22Rv1 (cell line): ENCODE measurements at regions not wholly inside any gene's neighbourhood (a gene's known extent, or its start where the extent isn't known, plus 50 kb on each side); places are given as distances from the start of the nearest gene placed in this dataset.

Experiments used
- H3K27ac ChIP-seq: fragments of 450-650 bp; 2 replicates; pipeline ENCODE4 v1.5.1; 2017
- CTCF ChIP-seq: fragments of 450-650 bp; IDR thresholded peaks from 2 replicates; pipeline ENCODE4 v1.5.1; 2017; ENCODE audit warnings: mild to moderate bottlenecking
- ZFX ChIP-seq: fragments of 450-650 bp; IDR thresholded peaks from 2 replicates; pipeline ENCODE4 v1.6.1; 2017; ENCODE audit warnings: antibody characterized with exemption, borderline replicate concordance

GRCh38 chr13:89565476-89566100 lies 1781.9 kb upstream of the MIR17HG start:
- TF ChIP-seq ZFX (no peak), CTCF (no peak)
- no peak overlapping the region for H3K27ac ChIP-seq

- no peak for TF ChIP-seq CTCF
- TF ChIP-seq ZFX: no peak
- H3K27ac ChIP-seq: no peak overlapping the region
These were observed 1780.5 kb upstream of the MIR17HG start for GRCh38 chr13:89567025-89567424.

DNA sequence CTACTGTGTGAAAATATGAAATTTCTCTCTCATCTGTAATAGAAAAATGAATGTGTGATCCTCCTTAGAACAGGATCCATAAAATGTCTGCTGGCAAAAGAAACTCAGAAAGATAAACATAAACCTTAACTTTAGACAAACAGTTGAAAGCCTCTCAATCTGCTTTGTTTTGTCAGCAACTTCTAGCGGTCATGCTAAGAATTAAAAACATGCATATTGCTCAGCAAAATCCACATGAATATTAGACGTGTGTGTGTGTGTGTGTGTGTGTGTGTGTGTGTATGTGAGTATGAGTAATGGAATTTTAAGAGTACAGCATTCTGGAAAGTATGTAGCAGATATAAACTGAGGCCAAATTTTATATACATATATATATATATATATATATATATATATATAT lies 1779.2 kb upstream of the MIR17HG start:
- H3K27ac ChIP-seq: no peak overlapping the region
- no peak for TF ChIP-seq CTCF
- TF ChIP-seq ZFX: no peak

- TF ChIP-seq ZFX (no peak), CTCF (no peak)
- H3K27ac ChIP-seq: no peak overlapping the region
These were observed 1778.7 kb upstream of the MIR17HG start for GRCh38 chr13:89568746-89569145.

- TF ChIP-seq CTCF (no peak), ZFX (no peak)
- no peak overlapping the region for H3K27ac ChIP-seq
These were observed 1775.8 kb upstream of the MIR17HG start for GRCh38 chr13:89571676-89572075.

GRCh38 chr13:89574077-89574476 lies 1773.4 kb upstream of the MIR17HG start:
- no peak for TF ChIP-seq CTCF
- no peak for TF ChIP-seq ZFX
- no peak overlapping the region for H3K27ac ChIP-seq

- TF ChIP-seq ZFX (no peak), CTCF (no peak)
- no peak overlapping the region for H3K27ac ChIP-seq
These were observed 1770.2 kb upstream of the MIR17HG start for GRCh38 chr13:89577301-89577700.
